ENCODE measurements at regions not wholly inside any gene's neighbourhood (a gene's known extent, or its start where the extent isn't known, plus 50 kb on each side); places are given as distances from the start of the nearest gene placed in this dataset.

DNA sequence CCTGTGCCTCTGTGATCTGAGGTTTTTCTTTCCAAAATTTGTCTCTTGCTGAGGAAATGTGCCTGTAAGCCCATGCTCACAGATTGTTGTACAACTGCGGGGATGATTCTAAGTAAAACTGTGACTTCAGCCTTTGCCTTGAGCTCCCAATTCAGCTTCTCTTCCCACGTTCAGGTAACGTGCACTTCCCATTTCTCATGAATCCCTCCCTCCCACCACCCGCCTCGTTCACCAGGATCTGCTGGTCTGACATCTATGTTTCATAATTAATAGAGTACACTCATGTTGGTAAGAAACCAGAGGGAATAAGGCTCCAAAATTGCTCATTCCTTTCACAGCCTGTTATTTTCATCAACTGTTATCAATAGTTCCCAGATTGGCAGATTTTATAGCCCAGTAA is 332.6 kb upstream of the TPK1 start:
- Histone ChIP-seq H3K56ac (ENCODE audit: extremely low read depth, insufficient read depth, low read length) (no peak overlapping the region), H3K9me3 (ENCODE audit: control insufficient read depth, insufficient read depth, low read length) (peaks cover 11% of the 10 kb centered on the region), H4K5ac (ENCODE audit: low read depth, low read length) (no peak overlapping the region), H3K4me2 (ENCODE audit: low read depth, low read length) (no peak overlapping the region), H2BK15ac (ENCODE audit: low read depth, low read length) (no peak overlapping the region), H3K9me1 (ENCODE audit: insufficient read depth, low read length) (no peaks in the 10 kb centered on the region), H3K23ac (ENCODE audit: low read depth, low read length) (no peak overlapping the region), H3K9ac (ENCODE audit: low read depth, low read length) (no peak overlapping the region), H3K4ac (ENCODE audit: low read depth, low read length) (no peak overlapping the region), H3K4me3 (ENCODE audit: insufficient read depth, low read depth, low read length) (no peak overlapping the region), H3K27me3 (ENCODE audit: control insufficient read depth, insufficient read depth, low read length) (no peaks in the 10 kb centered on the region), H2AFZ (replicated peaks; ENCODE audit: low read length, poor library complexity) (no peak overlapping the region), H2BK120ac (ENCODE audit: low read depth, low read length) (no peak overlapping the region), H2BK20ac (ENCODE audit: low read depth, low read length) (no peak overlapping the region), H3K79me1 (ENCODE audit: low read depth in 1 of 2, low read length in 2 of 2) (no peaks in the 10 kb centered on the region), H4K91ac (ENCODE audit: insufficient read depth, low read depth, low read length) (no peak overlapping the region), H2AK9ac (replicated peaks; ENCODE audit: low read depth, low read length, poor library complexity) (no peak overlapping the region), H2AK5ac (ENCODE audit: low read depth, low read length) (no peak overlapping the region), H2BK5ac (ENCODE audit: low read depth, low read length, poor library complexity, severe bottlenecking) (no peak overlapping the region), H4K20me1 (ENCODE audit: insufficient read depth, low read length) (no peaks in the 10 kb centered on the region), H3K4me1 (ENCODE audit: control insufficient read depth, insufficient read depth, low read length) (no peaks in the 10 kb centered on the region), H3K14ac (replicated peaks; ENCODE audit: low read depth, low read length) (no peak overlapping the region), H3K27ac (ENCODE audit: insufficient read depth, low read length) (no peak overlapping the region), H3K18ac (ENCODE audit: low read depth, low read length) (no peak overlapping the region), H3K36me3 (ENCODE audit: control insufficient read depth, insufficient read depth, low read length) (no peaks in the 10 kb centered on the region), H4K8ac (ENCODE audit: low read depth in 2 of 2, low read length in 2 of 2) (no peak overlapping the region)
- dilution Hi-C loops (cut with HindIII; ENCODE audit: low sequenced_read_pairs, unreplicated experiment) (no loop called here), intact Hi-C loops (cut with micrococcal nuclease) (no loop called here), in situ Hi-C loops (cut with MboI; ENCODE audit: low sequenced_read_pairs) (no loop called here)
- CTCF ChIA-PET = no interaction called here
- ATAC-seq (ENCODE audit: low read depth) (no peak), DNase-seq (no peak)
- TF ChIP-seq, protein P1, sequence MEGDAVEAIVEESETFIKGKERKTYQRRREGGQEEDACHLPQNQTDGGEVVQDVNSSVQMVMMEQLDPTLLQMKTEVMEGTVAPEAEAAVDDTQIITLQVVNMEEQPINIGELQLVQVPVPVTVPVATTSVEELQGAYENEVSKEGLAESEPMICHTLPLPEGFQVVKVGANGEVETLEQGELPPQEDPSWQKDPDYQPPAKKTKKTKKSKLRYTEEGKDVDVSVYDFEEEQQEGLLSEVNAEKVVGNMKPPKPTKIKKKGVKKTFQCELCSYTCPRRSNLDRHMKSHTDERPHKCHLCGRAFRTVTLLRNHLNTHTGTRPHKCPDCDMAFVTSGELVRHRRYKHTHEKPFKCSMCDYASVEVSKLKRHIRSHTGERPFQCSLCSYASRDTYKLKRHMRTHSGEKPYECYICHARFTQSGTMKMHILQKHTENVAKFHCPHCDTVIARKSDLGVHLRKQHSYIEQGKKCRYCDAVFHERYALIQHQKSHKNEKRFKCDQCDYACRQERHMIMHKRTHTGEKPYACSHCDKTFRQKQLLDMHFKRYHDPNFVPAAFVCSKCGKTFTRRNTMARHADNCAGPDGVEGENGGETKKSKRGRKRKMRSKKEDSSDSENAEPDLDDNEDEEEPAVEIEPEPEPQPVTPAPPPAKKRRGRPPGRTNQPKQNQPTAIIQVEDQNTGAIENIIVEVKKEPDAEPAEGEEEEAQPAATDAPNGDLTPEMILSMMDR (conservative IDR thresholded peaks at IDR 0.05; ENCODE audit: low read depth, low read length) = no peak
- TF ChIP-seq MXI1 (IDR thresholded peaks at IDR 0.05; ENCODE audit: borderline replicate concordance, low read depth, low read length) = no peak
- TF ChIP-seq RCOR1 (IDR thresholded peaks at IDR 0.05; ENCODE audit: insufficient replicate concordance, low read length) = no peak
- TF ChIP-seq, protein P2, sequence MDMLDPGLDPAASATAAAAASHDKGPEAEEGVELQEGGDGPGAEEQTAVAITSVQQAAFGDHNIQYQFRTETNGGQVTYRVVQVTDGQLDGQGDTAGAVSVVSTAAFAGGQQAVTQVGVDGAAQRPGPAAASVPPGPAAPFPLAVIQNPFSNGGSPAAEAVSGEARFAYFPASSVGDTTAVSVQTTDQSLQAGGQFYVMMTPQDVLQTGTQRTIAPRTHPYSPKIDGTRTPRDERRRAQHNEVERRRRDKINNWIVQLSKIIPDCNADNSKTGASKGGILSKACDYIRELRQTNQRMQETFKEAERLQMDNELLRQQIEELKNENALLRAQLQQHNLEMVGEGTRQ (IDR thresholded peaks at IDR 0.05; ENCODE audit: low read depth, low read length) = no peak
- TF ChIP-seq SMC3 (IDR thresholded peaks at IDR 0.05; ENCODE audit: low read depth, low read length) = no peak
- TF ChIP-seq MAFK (IDR thresholded peaks at IDR 0.05; ENCODE audit: low read depth, low read length) = no peak
- no peak for TF ChIP-seq MAZ (IDR thresholded peaks at IDR 0.05; ENCODE audit: borderline replicate concordance, low read depth, low read length)
- no peak for TF ChIP-seq CEBPB (IDR thresholded peaks at IDR 0.05; ENCODE audit: low read depth, low read length)
- no peak for TF ChIP-seq NFE2L2 (IDR thresholded peaks at IDR 0.05; ENCODE audit: low read depth, low read length)
- no peak for TF ChIP-seq CHD1 (IDR thresholded peaks at IDR 0.05; ENCODE audit: low read depth, low read length)
- TF ChIP-seq FOS (IDR thresholded peaks at IDR 0.05; ENCODE audit: low read depth, low read length) = no peak
- no peak for TF ChIP-seq RAD21 (IDR thresholded peaks at IDR 0.05; ENCODE audit: low read length)
- no TSS peak for BruUV-seq (replicated peaks)
- POLR2A ChIA-PET (ENCODE audit: unreplicated experiment) = no interaction called here
- no CpG with 5 or more reads among the region's 5 CpGs for WGBS, 2 experiments (ENCODE audit: extremely low coverage in 2 of 2, insufficient read length in 1 of 2)

Measured in IMR-90 (cell line).